T-helper 2 cell treated with Interferon-gamma antibody and Interleukin-4, amounts not matched to agents 100 ng/mL and 5 ng/mL, for 36 hours (primary cell): ENCODE measurements at regions not wholly inside any gene's neighbourhood (a gene's known extent, or its start where the extent isn't known, plus 50 kb on each side); places are given as distances from the start of the nearest gene placed in this dataset.

ENCODE experiments used
- intact Hi-C: fragments of 100-400 bp; cut with micrococcal nuclease; formaldehyde crosslinking; loops from one replicate; pipeline ENCODE4 v1.15.1; 2023

DNA sequence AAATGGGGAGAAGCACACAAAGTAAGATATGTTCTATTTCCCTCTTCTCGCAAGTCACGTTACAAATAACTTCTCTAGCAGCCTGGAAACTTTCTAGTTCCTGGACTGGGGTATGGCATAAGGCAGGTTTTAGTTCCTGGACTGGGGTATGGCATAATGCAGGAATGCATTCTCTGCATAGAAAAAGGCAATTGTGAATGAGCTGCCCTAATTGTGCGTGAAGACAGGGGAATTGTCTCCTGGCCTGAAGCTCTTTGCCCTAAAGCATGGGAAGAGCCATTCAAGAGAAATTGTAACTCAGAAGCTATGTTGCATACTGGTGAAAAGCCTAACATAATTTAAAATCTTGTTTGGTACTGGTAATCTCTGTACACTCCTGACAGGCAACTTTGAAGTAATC lies 54.3 kb upstream of the CBLB start:
- intact Hi-C loops: no loop called here

DNA sequence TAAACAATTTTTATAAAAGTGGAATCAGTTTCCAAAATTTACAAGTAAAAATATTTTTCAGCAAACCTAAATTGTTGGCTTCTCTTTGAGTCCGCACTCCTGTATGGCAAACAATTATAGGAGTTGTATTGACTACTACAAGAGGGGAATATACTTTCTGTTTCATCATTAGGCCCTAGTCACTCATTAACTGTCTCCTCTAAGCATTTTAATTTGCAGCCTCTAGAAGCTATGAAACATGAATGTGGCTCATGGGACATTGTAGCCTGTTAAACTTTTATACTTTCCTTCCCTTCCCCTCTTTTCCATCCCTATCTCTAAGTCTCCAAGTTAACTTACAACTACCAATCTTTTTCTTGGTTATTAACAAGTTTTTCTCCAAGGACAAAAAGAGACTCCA lies 58.9 kb upstream of the CBLB start:
- intact Hi-C loops: no loop called here

DNA sequence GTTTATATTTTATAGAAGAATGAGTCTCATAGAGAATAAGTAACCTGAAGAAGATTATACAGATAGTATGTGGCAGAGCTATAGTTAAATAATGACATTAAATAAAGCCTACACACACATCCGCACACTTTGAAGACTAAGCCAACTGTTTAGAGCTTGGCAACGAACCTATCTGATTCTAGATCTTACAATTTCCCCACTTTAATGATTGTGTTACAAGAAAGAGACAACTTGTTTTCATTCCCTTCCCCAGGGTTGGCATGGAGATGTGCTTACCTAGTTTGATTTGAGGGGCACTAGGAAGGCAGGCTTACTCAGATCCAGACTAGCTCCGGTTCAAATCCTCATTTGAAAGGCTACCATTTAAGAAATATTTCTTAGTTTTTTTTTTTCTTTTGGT lies 61.9 kb upstream of the CBLB start:
- intact Hi-C loops: no loop called here

DNA sequence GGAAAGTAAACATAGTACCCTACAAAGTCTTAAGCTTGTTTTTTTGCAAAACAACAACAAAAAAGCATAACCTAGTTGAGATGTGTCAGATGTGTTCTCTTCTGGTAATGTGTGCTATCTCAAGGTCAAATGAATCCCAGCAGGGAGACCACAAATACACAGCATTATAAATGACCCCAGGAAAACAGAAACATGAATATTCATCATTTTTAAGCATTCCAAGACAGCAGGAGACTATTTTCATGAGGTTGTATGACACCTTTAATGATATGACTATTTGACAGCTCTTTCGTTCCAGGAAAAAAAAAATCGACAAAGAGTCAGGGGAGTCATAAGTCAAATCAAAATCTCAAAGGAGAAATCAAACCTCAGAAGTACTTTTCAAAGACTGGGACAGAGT lies 62.7 kb upstream of the CBLB start:
- intact Hi-C loops: no loop called here

DNA sequence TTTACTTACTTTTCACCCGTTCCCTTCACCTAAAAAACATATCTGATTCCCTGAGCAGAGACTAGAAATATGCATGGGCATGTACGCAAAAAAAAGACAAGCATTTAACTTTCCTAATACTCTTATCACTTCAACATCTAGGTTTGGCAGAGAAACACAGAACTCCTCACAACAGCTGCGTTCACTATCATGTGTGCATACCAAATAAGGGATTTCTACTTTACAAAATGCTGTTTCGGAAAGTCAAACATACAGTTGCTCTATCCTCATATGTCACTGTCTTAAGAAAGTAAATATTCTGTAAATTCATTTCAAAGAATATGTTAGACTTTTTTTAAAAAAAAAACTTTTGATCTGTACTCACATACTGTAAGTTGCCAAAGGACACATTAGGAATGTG lies 65.1 kb upstream of the CBLB start:
- intact Hi-C loops: no loop called here

DNA sequence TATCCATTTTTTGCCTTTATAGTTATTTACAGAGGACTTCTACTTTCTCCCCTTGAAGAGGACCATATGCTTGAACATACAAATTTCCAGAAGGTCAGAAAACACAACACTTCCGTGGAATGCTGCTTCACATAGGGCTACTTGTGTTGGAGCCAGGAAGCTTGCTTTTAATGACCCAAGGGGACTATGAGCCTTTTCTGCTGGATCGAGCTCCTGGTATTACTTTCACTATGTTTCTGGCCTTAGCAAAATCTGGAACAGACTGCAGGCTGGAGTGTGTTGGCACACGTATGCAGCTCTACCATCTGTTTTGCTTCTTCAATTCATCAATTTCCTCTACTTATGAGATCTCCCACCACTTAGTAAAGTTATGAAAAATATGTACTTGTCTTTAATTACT lies 69.3 kb upstream of the CBLB start:
- intact Hi-C loops: no loop called here

DNA sequence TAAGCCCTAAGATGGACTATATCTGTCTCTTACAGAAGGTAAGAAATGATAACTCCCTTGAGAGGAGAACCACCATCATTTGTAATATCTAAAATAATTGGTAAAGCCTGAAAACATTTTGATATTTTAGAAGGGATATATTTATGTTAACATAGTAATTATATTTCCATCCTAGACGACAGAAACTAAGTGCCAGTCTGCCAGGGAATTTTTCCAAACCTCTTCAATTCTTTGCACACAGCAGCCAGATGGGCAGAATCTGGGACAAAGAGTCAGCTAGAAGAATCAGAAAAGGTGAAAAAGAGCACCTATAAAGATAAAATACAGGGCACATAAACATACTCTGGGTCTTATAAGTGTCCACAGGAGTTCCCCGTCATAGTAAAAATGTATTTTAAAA lies 70.0 kb upstream of the CBLB start:
- intact Hi-C loops: no loop called here

DNA sequence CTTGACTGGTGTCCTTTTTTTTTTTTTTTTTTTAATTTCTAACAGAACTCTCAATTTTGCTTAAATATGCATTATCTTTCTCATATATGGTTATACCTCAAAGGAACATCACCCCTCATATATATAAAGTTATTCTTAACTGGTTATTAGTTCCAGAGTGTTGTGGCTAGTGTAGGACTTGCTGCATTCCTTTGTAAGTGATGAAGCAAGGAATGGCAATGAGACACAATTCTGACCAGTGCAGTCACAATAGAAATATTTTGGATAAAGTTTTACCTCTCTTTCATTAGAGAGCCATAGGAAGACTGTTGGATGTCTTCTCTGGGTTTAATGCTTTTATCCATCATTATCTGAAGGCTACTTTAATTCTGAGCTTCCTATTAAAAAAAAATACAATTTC lies 75.5 kb upstream of the CBLB start:
- intact Hi-C loops: no loop called here

DNA sequence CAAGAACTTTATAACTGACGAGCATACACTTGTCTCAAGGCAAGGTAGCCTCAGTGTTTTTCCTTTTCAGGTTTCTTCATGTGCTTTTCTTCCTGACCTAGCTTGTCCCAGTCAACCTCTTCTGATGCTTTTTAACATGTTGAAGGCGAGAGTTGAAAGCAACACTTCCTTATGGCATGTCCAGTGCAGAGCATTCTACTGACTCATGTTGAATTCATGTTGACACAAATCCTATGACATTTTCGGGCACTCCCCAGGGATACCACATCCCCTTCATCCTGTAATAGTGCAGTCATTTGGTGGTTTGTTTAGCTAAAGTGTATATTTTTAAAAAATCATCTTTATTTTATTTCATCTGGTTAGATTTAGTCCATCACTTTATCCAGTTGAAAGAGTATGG lies 75.9 kb upstream of the CBLB start:
- intact Hi-C loops: no loop called here

DNA sequence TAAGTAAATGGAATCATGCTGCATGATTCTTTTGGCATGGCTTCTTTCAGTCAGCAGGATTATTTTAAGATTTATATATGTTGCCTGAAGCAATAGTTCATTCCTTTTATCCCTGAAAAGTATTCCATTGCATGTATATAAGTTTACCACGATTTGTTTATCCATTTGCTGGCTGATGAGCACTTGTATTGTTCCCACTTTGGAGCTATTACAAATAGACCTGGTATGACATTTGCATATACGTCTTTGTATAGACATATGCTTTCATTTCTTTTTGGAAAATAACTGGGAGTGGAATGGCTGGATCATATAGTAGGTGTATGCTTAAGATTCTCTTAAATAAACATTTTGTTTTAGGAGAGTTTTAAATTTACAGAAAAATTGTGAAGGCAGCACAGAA lies 79.3 kb upstream of the CBLB start:
- intact Hi-C loops: no loop called here

DNA sequence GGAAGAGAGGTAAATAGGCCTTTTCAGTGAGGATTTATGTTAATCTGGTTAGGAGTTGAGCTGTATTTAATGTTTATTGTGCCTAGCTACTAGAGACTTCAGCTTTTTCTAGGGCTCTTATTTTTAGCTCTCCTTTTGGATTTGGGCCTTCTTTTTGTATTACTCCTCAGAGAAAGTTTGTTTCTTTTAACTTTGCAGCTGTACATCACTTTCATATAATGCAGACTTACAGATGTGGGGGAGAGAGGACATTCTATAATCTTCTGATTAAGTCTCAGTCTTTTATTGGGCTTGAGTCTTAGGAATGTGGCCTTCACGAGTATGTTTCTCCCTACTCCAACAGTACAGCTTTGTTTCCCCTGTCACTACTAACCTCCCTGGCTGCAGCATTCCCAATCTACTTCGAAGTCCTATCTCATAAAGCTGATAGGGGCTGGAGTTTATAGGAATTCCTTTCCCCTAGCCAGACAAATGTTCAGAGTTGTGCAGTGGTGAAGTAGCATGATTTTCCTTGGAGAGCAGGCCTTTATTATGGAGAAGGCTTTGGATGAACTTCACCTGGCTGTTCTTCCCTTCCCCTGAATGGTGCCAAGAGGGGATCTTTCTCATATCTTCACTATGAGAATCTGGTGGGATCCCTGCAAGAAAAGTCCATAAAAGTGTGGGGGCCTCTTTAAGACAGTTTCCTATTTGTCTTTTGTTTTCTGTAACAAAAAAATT lies 82.2 kb upstream of the CBLB start:
- intact Hi-C loops: no loop called here

DNA sequence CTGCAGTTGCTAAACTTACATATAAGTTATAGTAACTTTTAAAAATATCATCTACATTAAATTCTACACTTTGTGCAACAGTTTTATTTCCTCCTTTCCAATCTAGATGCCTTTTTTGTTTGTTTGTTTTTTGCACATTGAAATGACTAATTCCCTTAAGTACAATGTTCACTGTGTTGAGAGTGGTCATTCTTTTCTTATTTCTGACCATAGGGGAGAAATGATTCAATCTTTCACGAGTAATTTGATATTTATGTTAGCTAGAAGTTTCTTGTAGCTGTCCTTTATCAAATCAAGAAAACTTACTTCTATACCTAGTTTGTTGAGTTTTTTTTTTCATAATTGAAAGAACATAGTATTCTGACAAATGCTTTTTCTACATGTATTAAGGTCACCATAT lies 85.0 kb upstream of the CBLB start:
- intact Hi-C loops: no loop called here

DNA sequence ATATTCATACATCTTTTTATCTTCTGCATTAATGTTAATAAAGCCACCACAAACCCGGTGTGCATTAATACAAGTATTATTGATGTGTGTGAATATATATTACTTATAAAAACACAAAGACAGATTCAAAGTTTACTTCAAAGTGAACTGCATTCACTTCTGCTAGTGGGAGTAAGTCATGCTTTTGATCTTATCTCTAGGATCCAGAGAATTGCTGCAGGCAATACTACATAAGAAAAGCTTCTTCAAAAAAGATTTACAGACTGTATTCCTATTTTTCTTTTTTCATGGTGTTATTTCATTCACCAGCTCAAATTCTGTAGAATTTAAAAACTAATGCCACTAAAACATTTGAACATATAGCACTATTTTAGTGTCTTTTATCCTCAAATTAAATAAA lies 87.5 kb upstream of the CBLB start:
- intact Hi-C loops: no loop called here

DNA sequence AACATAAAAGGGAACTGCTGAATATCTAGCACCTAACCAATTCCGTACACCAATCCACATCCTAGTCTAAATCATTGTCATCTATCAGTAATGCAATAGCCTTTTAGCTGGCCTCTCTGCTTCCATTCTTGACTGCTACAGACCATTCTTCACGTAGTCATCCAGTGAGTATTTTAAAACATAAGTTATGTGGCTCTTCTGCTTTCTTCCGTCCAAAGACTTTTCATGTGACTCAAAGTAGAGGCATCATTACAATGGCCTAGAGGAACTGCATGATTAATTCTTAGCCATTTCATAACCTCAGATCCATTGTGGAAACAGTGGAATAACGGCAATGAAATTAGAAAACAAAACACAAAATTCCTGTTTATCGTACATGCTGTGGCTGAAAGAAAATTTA lies 88.9 kb upstream of the CBLB start:
- intact Hi-C loops: no loop called here

DNA sequence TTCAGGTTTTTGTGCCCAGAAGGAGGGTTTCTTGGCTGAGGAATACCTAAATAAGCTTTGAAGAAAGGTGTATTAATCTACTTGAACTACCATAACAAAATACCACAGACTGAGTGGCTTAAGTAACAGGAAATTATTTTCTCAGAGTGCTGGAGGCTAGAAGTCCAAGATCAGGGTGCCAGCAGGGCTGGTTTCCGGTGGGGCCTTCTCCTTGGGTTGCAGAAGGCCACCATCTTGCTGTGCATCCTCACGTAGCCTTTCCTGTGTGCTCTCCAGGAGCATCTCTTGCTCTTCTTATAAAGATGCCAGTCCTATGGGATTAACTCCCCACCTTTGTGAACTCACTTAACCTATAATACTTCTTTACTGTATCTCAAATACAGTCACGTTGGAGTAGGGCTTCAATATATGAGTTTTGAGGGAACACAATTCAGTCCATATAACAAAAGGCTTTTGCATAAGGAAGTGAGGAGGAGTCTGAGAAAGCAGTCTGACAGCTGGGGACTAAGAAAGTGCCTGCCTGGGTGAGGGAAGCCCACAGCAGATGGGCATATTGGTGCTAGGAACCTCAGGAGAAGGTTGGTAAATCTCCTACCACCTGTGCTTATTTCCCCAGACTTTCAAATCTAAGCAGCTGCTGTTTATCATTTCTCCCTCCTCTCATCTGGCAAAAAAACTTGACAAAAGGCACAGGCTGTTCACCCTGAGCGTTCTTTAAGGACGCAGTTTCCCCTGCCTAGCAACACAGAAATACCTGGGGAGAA lies 89.6 kb upstream of the CBLB start:
- intact Hi-C loops: no loop called here

DNA sequence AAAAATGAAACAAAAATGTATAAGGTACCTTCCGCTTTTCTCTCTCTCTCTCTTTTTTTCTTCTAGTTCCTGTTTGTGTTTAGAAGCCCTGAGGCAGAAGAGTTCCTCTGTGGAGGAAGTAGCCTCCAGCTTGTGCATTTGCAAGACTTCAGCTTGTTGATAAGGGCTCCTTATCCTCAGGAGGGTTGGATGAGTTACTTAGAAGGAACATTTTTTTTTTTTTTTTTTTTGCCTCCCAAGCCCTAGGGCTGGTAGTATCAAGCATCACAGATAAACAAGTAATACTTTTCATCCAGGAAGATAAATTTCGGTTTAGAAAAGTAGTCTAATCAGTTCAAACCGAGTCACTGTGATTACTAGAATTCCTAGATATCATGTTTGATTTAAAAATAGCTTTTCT lies 91.0 kb upstream of the CBLB start:
- intact Hi-C loops: no loop called here

DNA sequence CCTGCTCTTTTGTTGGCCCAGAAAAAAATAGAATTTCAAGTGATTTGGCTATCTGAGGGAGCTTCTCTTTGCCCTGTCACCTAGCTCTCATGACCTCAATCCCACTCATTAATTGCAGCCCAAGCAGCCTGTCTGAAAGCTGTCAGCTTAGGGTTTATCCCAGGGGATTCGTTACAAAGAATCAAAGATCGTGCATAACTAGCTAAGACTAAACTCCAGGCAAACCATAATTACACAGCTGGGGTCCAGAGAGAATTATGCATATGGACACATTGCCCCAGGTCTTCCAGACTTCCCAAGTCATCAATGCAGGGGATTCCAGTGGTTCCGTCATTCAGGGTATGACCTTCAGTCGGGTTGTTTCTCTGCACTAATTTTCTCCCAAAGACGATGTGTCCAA lies 91.6 kb upstream of the CBLB start:
- intact Hi-C loops: no loop called here

DNA sequence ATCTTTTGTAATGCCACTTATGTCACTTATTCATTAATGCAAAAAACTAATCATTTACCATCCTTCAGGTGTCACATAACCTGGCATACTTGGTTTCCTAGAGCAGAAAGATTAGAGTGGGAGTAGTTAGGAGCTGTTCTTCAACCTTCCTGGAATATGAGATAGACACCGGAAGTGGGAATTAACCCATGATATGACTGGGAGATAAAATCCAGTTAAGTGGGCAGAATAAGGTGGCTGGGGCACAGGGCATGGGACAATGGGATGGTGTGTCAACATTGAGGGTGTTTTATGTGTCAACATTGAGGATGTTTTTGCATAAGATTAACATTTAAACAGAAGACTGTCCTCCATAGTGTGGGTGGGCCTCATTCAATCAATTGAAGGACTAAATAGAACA lies 94.3 kb upstream of the CBLB start:
- intact Hi-C loops: no loop called here

DNA sequence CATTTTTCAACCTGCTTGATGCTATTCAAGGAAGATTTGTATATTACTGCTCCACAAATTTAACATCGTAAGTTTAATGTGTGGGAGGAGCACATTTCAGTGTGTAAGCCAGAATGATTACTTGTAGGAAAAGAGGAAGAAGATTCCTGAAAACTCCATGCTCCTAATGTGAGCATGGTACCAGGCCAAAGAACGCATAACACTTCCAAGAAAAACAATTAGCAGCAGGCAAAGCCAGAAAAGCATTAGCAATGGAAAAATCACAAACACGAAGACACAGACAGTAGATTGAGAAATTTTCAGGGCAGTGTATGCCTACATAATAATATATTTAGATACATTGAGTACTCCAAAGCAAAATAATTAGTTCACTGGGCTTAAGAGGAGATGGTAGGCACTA lies 96.6 kb upstream of the CBLB start:
- intact Hi-C loops: no loop called here

DNA sequence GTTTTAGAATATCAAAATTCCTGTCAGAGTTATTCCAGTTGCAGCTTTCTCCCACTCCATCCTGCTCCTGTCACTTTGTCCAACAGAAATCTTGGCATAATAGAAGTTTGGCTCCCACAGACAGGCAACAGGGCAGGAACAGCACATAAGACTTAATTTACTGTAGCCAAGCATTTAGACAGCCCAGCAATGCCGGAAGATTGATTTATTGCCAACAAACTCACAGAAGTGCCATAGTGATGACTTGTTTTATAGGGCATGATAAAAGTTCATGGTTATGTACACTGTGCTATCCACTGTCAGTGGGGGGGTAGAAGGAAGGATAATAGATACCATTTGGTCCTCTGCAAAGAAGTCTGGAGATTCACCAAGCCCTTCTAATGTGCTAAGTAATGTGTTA lies 98.3 kb upstream of the CBLB start:
- intact Hi-C loops: no loop called here

DNA sequence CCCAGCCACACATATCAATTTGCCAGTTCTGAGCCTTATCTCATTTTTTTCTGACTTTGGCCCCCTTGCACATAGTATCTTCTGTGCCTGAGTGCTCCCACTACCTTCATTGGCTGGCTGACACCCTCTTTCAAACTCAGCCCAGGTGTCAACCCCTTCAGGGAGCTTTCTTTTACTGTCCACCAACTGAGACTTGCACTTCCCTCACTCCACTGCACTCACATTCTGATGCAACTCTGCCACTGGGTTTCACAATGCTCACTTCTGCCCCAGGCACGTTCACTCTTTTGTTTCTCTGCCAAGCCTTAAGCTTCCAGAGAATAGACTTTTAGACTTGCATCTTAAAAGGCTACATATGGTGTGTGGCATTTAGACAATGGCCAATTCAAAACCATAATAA lies 101.5 kb upstream of the CBLB start:
- intact Hi-C loops: no loop called here

DNA sequence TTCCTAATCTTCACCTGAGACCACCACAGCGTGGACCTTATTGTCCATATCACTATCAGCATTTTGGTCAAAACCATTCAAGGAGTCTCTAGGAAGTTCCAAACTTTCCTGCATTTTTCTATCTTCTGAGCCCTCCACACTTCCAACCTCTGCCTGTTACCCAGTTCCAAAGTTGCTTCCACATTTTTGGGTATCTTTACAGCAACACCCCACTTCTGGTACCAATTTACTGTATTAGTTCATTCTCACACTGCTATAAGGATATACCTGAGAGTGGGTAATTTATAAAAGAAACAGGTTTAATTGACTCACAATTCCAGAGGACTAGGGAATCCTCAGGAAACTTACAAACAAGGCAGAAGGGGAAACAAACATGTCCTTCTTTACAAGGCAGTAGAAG lies 103.3 kb upstream of the CBLB start:
- intact Hi-C loops: no loop called here

DNA sequence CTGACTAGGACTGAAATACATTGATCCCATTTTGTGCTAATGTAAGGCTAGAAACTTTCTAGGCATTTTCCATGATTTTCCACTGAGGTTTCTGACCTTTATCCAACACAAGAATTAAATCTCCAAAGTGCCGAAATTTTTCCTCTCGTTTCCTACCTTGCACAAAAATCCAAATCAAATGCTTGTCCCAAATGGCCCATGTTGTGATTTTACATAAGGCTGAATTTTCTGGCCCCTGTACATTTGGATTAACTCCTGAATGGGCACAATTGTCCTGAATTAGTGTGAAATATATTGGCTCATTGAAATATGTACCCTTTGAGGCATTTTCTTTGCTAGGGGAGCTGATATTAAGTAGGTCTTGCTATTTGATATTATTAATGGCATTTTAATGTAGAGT lies 105.6 kb upstream of the CBLB start:
- intact Hi-C loops: no loop called here
